HepG2 (cell line): ENCODE measurements at regions not wholly inside any gene's neighbourhood (a gene's known extent, or its start where the extent isn't known, plus 50 kb on each side); places are given as distances from the start of the nearest gene placed in this dataset.

Experiments used
- ATAC-seq: fragments of 200-7000 bp; cut with Tn5 transposase; 3 replicates; pipeline ENCODE4 v1.9.1; 2020; ENCODE audit warnings: mild to moderate bottlenecking, moderate library complexity
- BruUV-seq: library from RNA; stranded (reverse); fragments of 400-500 nt; replicated peaks from 2 replicates; lab custom pipeline; 2021; lab: Mats Ljungman, UMichigan
- CTCF ChIA-PET: fragments of 300-600 bp; formaldehyde crosslinking; extraction: SDS; loops from one replicate; lab custom pipeline; 2021; ENCODE audit warnings: low total read pairs, inconsistent platforms, low intra/inter-chr PET ratio; lab: Yijun Ruan, JAX
- POLR2A ChIA-PET: fragments of 350-600 bp; sonication (Branson Sonifier 250); formaldehyde crosslinking; loops from one replicate; lab custom pipeline; 2020; ENCODE audit warnings: antibody characterized with exemption, inconsistent platforms; lab: Yijun Ruan, JAX
- DNase-seq: peaks from one replicate; pipeline ENCODE4 v3.0.0-alpha.2; 2015; ENCODE audit warnings: low spot score
- FAIRE-seq: peaks from 3 replicates; lab custom pipeline; 2011; peaks lifted over from hg19 to GRCh38; lab: Jason Lieb, UNC
- H2AFZ ChIP-seq: one replicate; pipeline ENCODE4 v1.6.1; 2011; ENCODE audit warnings: low read length, inconsistent platforms
- H3K27ac ChIP-seq: fragments of 300-600 bp; 3 replicates; pipeline ENCODE4 v1.8.0; 2011; ENCODE audit warnings: mixed run types, mild to moderate bottlenecking, mixed read lengths, low read length, inconsistent platforms; ENCODE audit not compliant: insufficient read depth; ENCODE audit errors: extremely low read length
- H3K27me3 ChIP-seq, 2 experiments: fragments of 200-600 bp in 1 of 2; 2 replicates in 1 of 2; 3 replicates in 1 of 2; pipeline versions ENCODE4 v1.6.0 to v1.8.0; 2011; ENCODE audit warnings: low read length in 2 of 2, mild to moderate bottlenecking in 2 of 2, moderate library complexity in 2 of 2, inconsistent platforms in 1 of 2; ENCODE audit not compliant: insufficient read depth in 2 of 2, control insufficient read depth in 1 of 2
- H3K36me3 ChIP-seq, 2 experiments: fragments of 200-600 bp in 1 of 2; replicated peaks in 1 of 2; 2 replicates in 1 of 2; 3 replicates in 1 of 2; pipeline versions ENCODE4 v1.5.1 to v1.8.0; 2011; ENCODE audit warnings: low read length in 2 of 2, inconsistent platforms in 1 of 2; ENCODE audit not compliant: insufficient read depth in 2 of 2, control insufficient read depth in 1 of 2
- H3K4me1 ChIP-seq: 2 replicates; pipeline ENCODE4 v1.5.1; 2012; ENCODE audit warnings: low read length, inconsistent platforms; ENCODE audit not compliant: insufficient read depth
- H3K4me2 ChIP-seq: 2 replicates; pipeline ENCODE4 v1.6.0; 2011; ENCODE audit warnings: low read depth, low read length, inconsistent platforms
- H3K4me3 ChIP-seq, 3 experiments: fragments of 200-600 bp in 1 of 3; sonication (generic), shearing (Covaris generic) in 1 of 3; replicated peaks in 1 of 3; 2 replicates each; pipeline ENCODE4 v1.5.1; 2011 to 2016; ENCODE audit warnings: low read length in 3 of 3, inconsistent platforms in 2 of 3, low read depth in 2 of 3, mild to moderate bottlenecking in 2 of 3, control low read depth in 1 of 3, mixed read lengths in 1 of 3; ENCODE audit not compliant: insufficient read depth in 1 of 3
- H3K79me2 ChIP-seq: one replicate; pipeline ENCODE4 v1.6.1; 2011; ENCODE audit warnings: low read length, inconsistent platforms; ENCODE audit not compliant: insufficient read depth
- H3K9ac ChIP-seq: 2 replicates; pipeline ENCODE4 v1.6.0; 2011; ENCODE audit warnings: mild to moderate bottlenecking, low read depth, low read length, inconsistent platforms; ENCODE audit not compliant: insufficient read depth
- H3K9me3 ChIP-seq: 2 replicates; pipeline ENCODE4 v1.5.1; 2012; ENCODE audit warnings: mild to moderate bottlenecking, low read length
- H4K20me1 ChIP-seq: 2 replicates; pipeline ENCODE4 v1.6.0; 2011; ENCODE audit warnings: inconsistent platforms, mild to moderate bottlenecking, low read length, moderate library complexity; ENCODE audit not compliant: insufficient read depth
- ERF ChIP-seq: IDR thresholded peaks from 2 replicates; pipeline ENCODE4 v1.6.1; 2018; ENCODE audit warnings: missing biosample characterization, missing genetic modification reagents
- MIER2 ChIP-seq: IDR thresholded peaks from 2 replicates; pipeline ENCODE4 v1.6.1; 2016; ENCODE audit warnings: missing biosample characterization, missing genetic modification reagents
- TBX2 ChIP-seq: sonication (generic); formaldehyde crosslinking; IDR thresholded peaks from 2 replicates; pipeline ENCODE4 v1.5.0; 2020; ENCODE audit warnings: missing genetic modification reagents, mild to moderate bottlenecking, borderline replicate concordance
- ZNF17 ChIP-seq: sonication (generic); formaldehyde crosslinking; IDR thresholded peaks from 2 replicates; pipeline ENCODE4 v1.5.0; 2020; ENCODE audit warnings: mild to moderate bottlenecking, missing genetic modification reagents
- ZNF33B ChIP-seq: sonication (generic); formaldehyde crosslinking; IDR thresholded peaks from 2 replicates; pipeline ENCODE4 v1.5.1; 2020; ENCODE audit warnings: mild to moderate bottlenecking, missing genetic modification reagents
- ZNF788 ChIP-seq: sonication (generic); formaldehyde crosslinking; IDR thresholded peaks from 2 replicates; pipeline ENCODE4 v1.5.0; 2020; ENCODE audit warnings: mild to moderate bottlenecking, missing genetic modification reagents, borderline replicate concordance
- WGBS: methylation state at CpG from one replicate; pipeline ENCODE4 v1.1.6; 2017; ENCODE audit warnings: low lambda C conversion rate; 5-methylcytosine and 5-hydroxymethylcytosine counted together
- in situ Hi-C: cut with HindIII; loops from 2 replicates; pipeline ENCODE4 v1.10.0; 2017; ENCODE audit warnings: low pct_unique_long_range_greater_than_20kb; ENCODE audit not compliant: extremely low pct_ligation_motif_present
- intact Hi-C: fragments of 100-400 bp; cut with micrococcal nuclease; formaldehyde crosslinking; loops from one replicate; pipeline ENCODE4 v1.10.0; 2022; ENCODE audit not compliant: unreplicated experiment

DNA sequence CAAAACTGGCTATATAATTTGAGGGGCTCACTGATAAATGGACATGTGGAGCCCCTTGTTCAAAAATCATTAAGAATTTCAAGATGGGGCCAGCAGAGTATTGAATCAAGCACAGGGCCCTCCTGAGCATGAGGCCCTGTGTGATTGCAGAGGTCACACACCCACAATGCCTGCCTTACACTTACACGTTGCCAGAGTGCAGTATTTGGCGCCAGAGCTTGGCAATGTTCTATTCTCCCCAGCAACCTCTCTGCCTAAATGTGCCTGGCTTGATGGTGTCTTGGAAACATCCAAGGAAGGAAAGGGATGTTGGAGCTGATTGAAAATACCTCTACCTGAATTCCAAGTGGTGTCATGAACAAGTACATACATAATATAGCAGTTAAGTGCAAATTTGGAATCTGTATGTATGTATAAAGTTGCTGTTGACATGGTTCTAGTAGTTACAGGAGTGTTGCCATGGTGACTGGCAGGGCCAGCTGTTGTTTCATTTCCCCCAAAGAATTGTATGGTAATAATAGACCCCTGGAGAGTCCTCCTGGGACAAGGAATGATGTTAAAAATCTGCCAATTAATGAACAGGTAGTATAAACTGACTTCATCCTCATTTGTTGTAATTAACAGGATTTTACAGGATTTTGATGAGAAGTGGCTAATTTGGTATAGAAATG is 205.7 kb upstream of the NAV2 start (continued):
- no peak for TF ChIP-seq ZNF788
- TF ChIP-seq MIER2: no peak

DNA sequence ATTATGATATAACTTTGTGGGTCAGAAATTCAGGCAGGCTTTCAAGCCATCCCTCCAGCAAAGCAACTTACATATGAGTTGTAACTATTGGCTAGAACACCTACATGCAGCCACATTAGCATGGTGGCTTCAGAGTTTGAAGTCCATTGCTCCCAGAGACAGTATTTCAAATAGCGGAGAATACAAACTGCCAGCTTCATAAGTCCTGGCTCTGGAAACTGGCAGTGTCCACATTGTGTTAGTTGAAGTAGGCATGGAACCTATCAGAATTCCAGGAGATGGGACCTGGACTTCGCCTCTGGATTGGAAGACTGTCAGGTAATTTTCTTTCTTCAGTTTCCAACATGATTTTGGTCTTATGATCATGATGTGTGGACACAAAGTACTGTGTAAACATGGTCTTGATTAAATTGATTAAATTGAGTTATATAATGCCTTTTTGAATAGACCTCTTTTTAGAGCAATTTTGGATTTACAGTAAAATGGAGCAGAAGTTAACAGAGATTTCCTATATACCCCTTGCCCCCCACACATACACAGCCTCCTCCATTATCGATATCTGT is 209.9 kb upstream of the NAV2 start:
- H3K79me2 ChIP-seq: no peaks in the 10 kb centered on the region
- no peak overlapping the region for H3K4me2 ChIP-seq
- ATAC-seq: no peak
- H3K9ac ChIP-seq: no peak overlapping the region
- no peaks in the 10 kb centered on the region for H4K20me1 ChIP-seq
- intact Hi-C loops: no loop called here
- CTCF ChIA-PET: no interaction called here
- H3K9me3 ChIP-seq: no peaks in the 10 kb centered on the region
- TF ChIP-seq TBX2 (CRISPR knock-in tag) (no peak), ZNF17 (no peak), ZNF33B (CRISPR knock-in tag) (no peak)
- TF ChIP-seq, all 625 proteins: peak for 0
- no peaks in the 10 kb centered on the region for H3K36me3 ChIP-seq
- peaks cover 4% of the 10 kb centered on the region for H3K4me1 ChIP-seq
- 4% methylated on average over 3 of the region's 3 CpGs for WGBS
- no peak overlapping the region for H3K4me3 ChIP-seq
- POLR2A ChIA-PET: no interaction called here
- FAIRE-seq (no peak), DNase-seq (no peak)
- no TSS peak for BruUV-seq
- peaks cover 0 to 2% of the 10 kb centered on the region in 2 experiments; a peak in 1 of 5 replicates for H3K27me3 ChIP-seq
- H3K27ac ChIP-seq: no peak overlapping the region
- in situ Hi-C loops: no loop called here
- no peak overlapping the region for H2AFZ ChIP-seq

DNA sequence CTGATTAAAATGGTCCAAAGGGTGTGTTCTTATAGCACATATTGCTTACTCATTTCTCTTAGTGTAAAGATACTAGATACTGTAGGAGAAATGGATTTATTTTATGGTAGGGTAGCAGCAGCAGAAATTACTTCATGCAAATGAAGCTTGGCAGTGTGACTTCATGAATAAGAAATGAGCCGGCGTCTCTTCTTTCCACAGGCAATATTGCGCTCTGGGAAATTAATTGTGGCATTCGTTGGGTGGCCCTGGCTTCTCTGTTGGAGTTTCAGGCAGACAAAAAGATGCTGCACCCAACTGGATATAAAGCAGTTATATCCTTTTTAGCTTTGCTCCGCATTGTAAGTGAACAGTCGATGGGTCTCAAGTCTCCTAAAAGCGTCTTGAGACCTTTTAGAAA is 211.0 kb upstream of the NAV2 start:
- ATAC-seq (no peak), DNase-seq (no peak), FAIRE-seq (no peak)
- intact Hi-C loops: no loop called here
- 65% methylated on average over 7 of the region's 7 CpGs for WGBS
- no TSS peak for BruUV-seq
- no peak overlapping the region for H3K27ac ChIP-seq
- ChIA-PET POLR2A (no interaction called here), CTCF (no interaction called here)
- no peaks in the 10 kb centered on the region for H3K9me3 ChIP-seq
- no peaks in the 10 kb centered on the region for H4K20me1 ChIP-seq
- H3K79me2 ChIP-seq: no peaks in the 10 kb centered on the region
- H3K27me3 ChIP-seq: peaks cover 0 to 2% of the 10 kb centered on the region in 2 experiments; a peak in 1 of 5 replicates
- H3K4me2 ChIP-seq: no peak overlapping the region
- no peaks in the 10 kb centered on the region for H3K36me3 ChIP-seq
- no peak overlapping the region for H3K4me3 ChIP-seq
- no peaks in the 10 kb centered on the region for H3K4me1 ChIP-seq
- no peak overlapping the region for H2AFZ ChIP-seq
- TF ChIP-seq ERF (CRISPR knock-in tag): no peak
- no peak overlapping the region for H3K9ac ChIP-seq
- in situ Hi-C loops: no loop called here
